ENCODE measurements at regions not wholly inside any gene's neighbourhood (a gene's known extent, or its start where the extent isn't known, plus 50 kb on each side); places are given as distances from the start of the nearest gene placed in this dataset.

DNA sequence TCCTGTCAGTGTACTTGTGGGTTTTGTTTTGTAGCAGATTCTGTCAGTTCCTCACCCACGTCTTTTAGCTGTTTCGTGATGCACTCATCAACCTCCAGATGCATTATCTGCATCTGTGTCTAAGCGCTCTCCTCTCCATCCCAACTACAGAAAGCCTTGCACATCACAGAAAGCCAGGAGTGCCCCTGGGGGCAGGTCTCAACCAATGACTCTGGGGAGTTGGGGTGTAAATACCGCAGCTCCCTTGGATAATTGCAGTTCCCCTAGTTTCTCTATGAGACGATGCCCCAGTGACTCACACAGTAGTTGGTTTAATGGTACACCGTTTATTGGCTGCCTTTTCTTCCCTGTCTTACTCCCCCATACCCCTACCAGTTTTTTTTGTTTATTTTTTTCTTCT is 158.1 kb downstream of the SOX4 start:
- Histone ChIP-seq H3K4ac (ENCODE audit: low read depth, low read length) (peak overlapping the region; percentile 3), H3K9ac (ENCODE audit: low read length) (no peak overlapping the region), H3K4me1 (ENCODE audit: control insufficient read depth in 1 of 2, insufficient read depth in 2 of 2, low read length in 2 of 2) (peaks cover 7 to 12% of the 10 kb centered on the region in 2 experiments), H2BK5ac (ENCODE audit: low read depth, low read length, poor library complexity) (peak overlapping the region; percentile 55), H2AK5ac (ENCODE audit: low read length) (no peak overlapping the region), H4K12ac (ENCODE audit: low read depth, low read length) (no peak overlapping the region), H3K27ac (ENCODE audit: low read depth, low read length) (peak overlapping the region; percentile 69), H3K4me3 (ENCODE audit: low read depth, low read length) (no peak overlapping the region), H2AFZ (ENCODE audit: insufficient read depth, low read length, poor library complexity) (no peak overlapping the region), H3K4me2 (ENCODE audit: low read length) (peak overlapping the region; percentile 46), H3K18ac (ENCODE audit: low read length) (peak overlapping the region; percentile 35), H3K79me2 (ENCODE audit: control insufficient read depth, insufficient read depth, low read length, poor library complexity) (peaks cover 3% of the 10 kb centered on the region), H3K79me1 (ENCODE audit: low read length) (peaks cover 12% of the 10 kb centered on the region), H4K91ac (ENCODE audit: low read depth, low read length) (no peak overlapping the region), H2BK12ac (ENCODE audit: low read length) (no peak overlapping the region), H3K14ac (ENCODE audit: low read length) (no peak overlapping the region), H3K36me3 (ENCODE audit: control insufficient read depth in 1 of 2, insufficient read depth in 2 of 2, low read length in 2 of 2) (peaks cover 0 to 3% of the 10 kb centered on the region in 2 experiments), H2BK120ac (ENCODE audit: insufficient read depth, low read length, poor library complexity) (peak overlapping the region; percentile 14), H4K8ac (ENCODE audit: low read depth, low read length) (no peak overlapping the region), H3K9me3 (ENCODE audit: insufficient read depth, low read depth, low read length) (no peaks in the 10 kb centered on the region), H3K27me3 (ENCODE audit: insufficient read depth, low read length) (no peaks in the 10 kb centered on the region), H3K23ac (ENCODE audit: low read length) (no peak overlapping the region)
- DNase-seq: no peak
- WGBS (ENCODE audit: extremely low coverage, insufficient coverage, insufficient read length): no CpG with 5 or more reads among the region's 6 CpGs

DNA sequence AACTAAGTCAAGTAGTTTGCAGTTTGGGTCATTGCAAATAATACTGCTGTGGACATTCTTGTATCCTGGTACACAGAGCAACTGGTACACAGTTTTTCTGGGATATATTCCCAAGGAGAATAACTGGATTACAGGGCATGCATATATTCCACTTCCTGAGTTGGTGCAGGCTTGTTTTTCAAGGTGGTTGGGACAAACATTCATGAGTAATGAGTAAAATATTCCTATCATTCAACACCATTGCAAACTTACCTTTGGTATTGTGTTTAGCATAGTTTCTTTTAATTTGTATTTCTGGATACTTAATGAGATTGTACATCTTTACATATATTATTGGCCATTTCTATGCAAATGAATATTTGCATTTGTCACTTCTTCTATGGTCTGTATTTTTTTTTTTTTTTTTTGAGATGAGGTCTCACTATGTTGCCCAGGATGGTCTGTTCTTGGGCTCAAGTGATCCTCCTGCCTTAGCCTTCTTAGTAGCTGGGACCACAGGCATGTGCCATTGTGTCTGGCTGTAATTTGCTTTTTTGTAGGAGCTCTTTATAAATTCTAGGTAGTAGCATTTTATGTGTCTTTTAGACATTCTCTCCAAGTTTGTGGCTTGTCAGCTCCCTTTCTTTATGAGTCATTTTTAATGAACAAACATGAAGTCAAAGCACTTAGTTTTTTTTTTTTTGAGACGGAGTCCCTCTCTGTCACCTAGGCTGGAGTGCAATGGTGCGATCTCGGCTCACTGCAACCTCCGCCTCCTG is 158.7 kb downstream of the SOX4 start:
- Histone ChIP-seq H3K9ac (ENCODE audit: low read length) (no peak overlapping the region), H3K14ac (ENCODE audit: low read length) (no peak overlapping the region), H3K36me3 (ENCODE audit: control insufficient read depth in 1 of 2, insufficient read depth in 2 of 2, low read length in 2 of 2) (peaks cover 0 to 3% of the 10 kb centered on the region in 2 experiments), H3K4me3 (ENCODE audit: low read depth, low read length) (no peak overlapping the region), H3K79me2 (ENCODE audit: control insufficient read depth, insufficient read depth, low read length, poor library complexity) (peaks cover 3% of the 10 kb centered on the region), H3K23ac (ENCODE audit: low read length) (no peak overlapping the region), H2AFZ (ENCODE audit: insufficient read depth, low read length, poor library complexity) (no peak overlapping the region), H3K4me1 (ENCODE audit: control insufficient read depth in 1 of 2, insufficient read depth in 2 of 2, low read length in 2 of 2) (peaks cover 7 to 15% of the 10 kb centered on the region in 2 experiments), H3K4me2 (ENCODE audit: low read length) (no peak overlapping the region), H2BK120ac (ENCODE audit: insufficient read depth, low read length, poor library complexity) (no peak overlapping the region), H3K18ac (ENCODE audit: low read length) (no peak overlapping the region), H3K79me1 (ENCODE audit: low read length) (peaks cover 16% of the 10 kb centered on the region), H2AK5ac (ENCODE audit: low read length) (no peak overlapping the region), H4K8ac (ENCODE audit: low read depth, low read length) (no peak overlapping the region), H4K91ac (ENCODE audit: low read depth, low read length) (no peak overlapping the region), H3K9me3 (ENCODE audit: insufficient read depth, low read depth, low read length) (no peaks in the 10 kb centered on the region), H2BK12ac (ENCODE audit: low read length) (no peak overlapping the region), H2BK5ac (ENCODE audit: low read depth, low read length, poor library complexity) (no peak overlapping the region), H3K27me3 (ENCODE audit: insufficient read depth, low read length) (no peaks in the 10 kb centered on the region), H4K12ac (ENCODE audit: low read depth, low read length) (no peak overlapping the region), H3K27ac (ENCODE audit: low read depth, low read length) (peak overlapping the region; percentile 69), H3K4ac (ENCODE audit: low read depth, low read length) (no peak overlapping the region)
- no CpG with 5 or more reads among the region's 4 CpGs for WGBS (ENCODE audit: extremely low coverage, insufficient coverage, insufficient read length)
- peak in 1 of 2 donors; percentile 65 for DNase-seq

GRCh38 chr6:21753241-21754108 is 159.9 kb downstream of the SOX4 start:
- H3K18ac ChIP-seq (ENCODE audit: low read length): no peak overlapping the region
- no peak overlapping the region for H3K4me2 ChIP-seq (ENCODE audit: low read length)
- H4K8ac ChIP-seq (ENCODE audit: low read depth, low read length): no peak overlapping the region
- H3K27me3 ChIP-seq (ENCODE audit: insufficient read depth, low read length): no peaks in the 10 kb centered on the region
- no peaks in the 10 kb centered on the region for H3K9me3 ChIP-seq (ENCODE audit: insufficient read depth, low read depth, low read length)
- peaks cover 7 to 15% of the 10 kb centered on the region in 2 experiments for H3K4me1 ChIP-seq (ENCODE audit: control insufficient read depth in 1 of 2, insufficient read depth in 2 of 2, low read length in 2 of 2)
- peak overlapping the region; percentile 65 for H2BK120ac ChIP-seq (ENCODE audit: insufficient read depth, low read length, poor library complexity)
- peak; percentile 48 to 59 for DNase-seq
- H3K36me3 ChIP-seq (ENCODE audit: control insufficient read depth in 1 of 2, insufficient read depth in 2 of 2, low read length in 2 of 2): peaks cover 0 to 3% of the 10 kb centered on the region in 2 experiments
- peaks cover 15% of the 10 kb centered on the region for H3K79me1 ChIP-seq (ENCODE audit: low read length)
- no CpG with 5 or more reads among the region's 11 CpGs for WGBS (ENCODE audit: extremely low coverage, insufficient coverage, insufficient read length)
- H4K12ac ChIP-seq (ENCODE audit: low read depth, low read length): no peak overlapping the region
- H3K9ac ChIP-seq (ENCODE audit: low read length): no peak overlapping the region
- peak overlapping the region; percentile 89 for H2BK12ac ChIP-seq (ENCODE audit: low read length)
- H2AFZ ChIP-seq (ENCODE audit: insufficient read depth, low read length, poor library complexity): no peak overlapping the region
- no peak overlapping the region for H3K23ac ChIP-seq (ENCODE audit: low read length)
- H2AK5ac ChIP-seq (ENCODE audit: low read length): peak overlapping the region; percentile 61
- no peak overlapping the region for H2BK5ac ChIP-seq (ENCODE audit: low read depth, low read length, poor library complexity)
- peak overlapping the region; percentile 74 for H3K14ac ChIP-seq (ENCODE audit: low read length)
- no peak overlapping the region for H3K4me3 ChIP-seq (ENCODE audit: low read depth, low read length)
- peak overlapping the region; percentile 61 for H3K4ac ChIP-seq (ENCODE audit: low read depth, low read length)
- peaks cover 3% of the 10 kb centered on the region for H3K79me2 ChIP-seq (ENCODE audit: control insufficient read depth, insufficient read depth, low read length, poor library complexity)
- peak overlapping the region; percentile 61 for H3K27ac ChIP-seq (ENCODE audit: low read depth, low read length)
- peak overlapping the region; percentile 19 for H4K91ac ChIP-seq (ENCODE audit: low read depth, low read length)

DNA sequence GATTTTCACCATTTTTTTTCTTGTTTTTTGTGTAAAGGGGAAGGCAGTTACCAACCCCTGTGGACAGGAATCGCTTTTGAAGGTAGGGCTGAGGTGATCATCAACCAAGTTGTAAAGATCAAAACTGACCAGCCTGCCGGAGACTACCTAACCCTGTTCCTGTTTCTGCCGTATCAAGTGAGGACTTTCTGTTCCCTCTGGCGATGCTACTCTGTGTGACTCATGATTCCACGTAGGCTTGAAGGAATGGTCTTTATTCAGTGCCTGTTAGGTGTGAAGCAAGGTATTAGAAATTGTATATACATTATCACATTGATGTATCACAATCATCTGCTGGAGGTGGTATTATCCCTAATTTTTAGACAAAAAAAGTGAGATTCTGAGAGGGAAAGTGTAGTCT is 161.3 kb downstream of the SOX4 start:
- peak; percentile 79 to 92 for DNase-seq
- peaks cover 7 to 14% of the 10 kb centered on the region in 2 experiments for H3K4me1 ChIP-seq (ENCODE audit: control insufficient read depth in 1 of 2, insufficient read depth in 2 of 2, low read length in 2 of 2)
- H2AFZ ChIP-seq (ENCODE audit: insufficient read depth, low read length, poor library complexity): no peak overlapping the region
- H4K12ac ChIP-seq (ENCODE audit: low read depth, low read length): no peak overlapping the region
- H3K36me3 ChIP-seq (ENCODE audit: control insufficient read depth in 1 of 2, insufficient read depth in 2 of 2, low read length in 2 of 2): peaks cover 0 to 3% of the 10 kb centered on the region in 2 experiments
- H3K79me1 ChIP-seq (ENCODE audit: low read length): peaks cover 15% of the 10 kb centered on the region
- peak overlapping the region; percentile 64 for H4K91ac ChIP-seq (ENCODE audit: low read depth, low read length)
- H2BK5ac ChIP-seq (ENCODE audit: low read depth, low read length, poor library complexity): no peak overlapping the region
- H2AK5ac ChIP-seq (ENCODE audit: low read length): no peak overlapping the region
- H2BK12ac ChIP-seq (ENCODE audit: low read length): no peak overlapping the region
- H3K79me2 ChIP-seq (ENCODE audit: control insufficient read depth, insufficient read depth, low read length, poor library complexity): peaks cover 3% of the 10 kb centered on the region
- no peak overlapping the region for H3K4ac ChIP-seq (ENCODE audit: low read depth, low read length)
- no peak overlapping the region for H3K4me2 ChIP-seq (ENCODE audit: low read length)
- H4K8ac ChIP-seq (ENCODE audit: low read depth, low read length): no peak overlapping the region
- H3K9ac ChIP-seq (ENCODE audit: low read length): no peak overlapping the region
- no peak overlapping the region for H3K18ac ChIP-seq (ENCODE audit: low read length)
- no peaks in the 10 kb centered on the region for H3K27me3 ChIP-seq (ENCODE audit: insufficient read depth, low read length)
- no peak overlapping the region for H3K4me3 ChIP-seq (ENCODE audit: low read depth, low read length)
- no peak overlapping the region for H2BK120ac ChIP-seq (ENCODE audit: insufficient read depth, low read length, poor library complexity)
- H3K27ac ChIP-seq (ENCODE audit: low read depth, low read length): peak overlapping the region; percentile 34
- WGBS (ENCODE audit: extremely low coverage, insufficient coverage, insufficient read length): no CpG with 5 or more reads among the region's 5 CpGs
- H3K23ac ChIP-seq (ENCODE audit: low read length): no peak overlapping the region
- no peak overlapping the region for H3K14ac ChIP-seq (ENCODE audit: low read length)
- H3K9me3 ChIP-seq (ENCODE audit: insufficient read depth, low read depth, low read length): no peaks in the 10 kb centered on the region

Measured in trophoblast cell (in vitro differentiated cells and primary cell).